IPS DF 6.9 (cell line): ENCODE measurements at regions not wholly inside any gene's neighbourhood (a gene's known extent, or its start where the extent isn't known, plus 50 kb on each side); places are given as distances from the start of the nearest gene placed in this dataset.

Experiments used
- DNase-seq: peaks from one replicate; pipeline ENCODE4 v3.0.0-alpha.2; 2013; ENCODE audit warnings: low read depth, low spot score
- H3K27ac ChIP-seq: one replicate; pipeline ENCODE4 v1.5.1; 2013; ENCODE audit warnings: low read length, control low read depth
- H3K27me3 ChIP-seq: 2 replicates; pipeline ENCODE4 v1.6.1; 2013; ENCODE audit warnings: mild to moderate bottlenecking, low read length; ENCODE audit not compliant: control insufficient read depth, insufficient read depth
- H3K36me3 ChIP-seq: 2 replicates; pipeline ENCODE4 v1.6.1; 2013; ENCODE audit warnings: low read length; ENCODE audit not compliant: control insufficient read depth, insufficient read depth
- H3K4me1 ChIP-seq: 2 replicates; pipeline ENCODE4 v1.6.1; 2013; ENCODE audit warnings: low read length; ENCODE audit not compliant: control insufficient read depth, insufficient read depth
- H3K4me3 ChIP-seq: 2 replicates; pipeline ENCODE4 v1.5.1; 2013; ENCODE audit warnings: mild to moderate bottlenecking, low read length
- H3K9me3 ChIP-seq: 2 replicates; pipeline ENCODE4 v1.6.1; 2013; ENCODE audit warnings: low read length, inconsistent platforms; ENCODE audit not compliant: control insufficient read depth, insufficient read depth
- WGBS: extraction: QIAGEN DNeasy Blood & Tissue Kit; methylation state at CpG from one replicate; pipeline ENCODE4 v1.1.7; 2013; ENCODE audit warnings: mixed read lengths, missing lambda C conversion rate; ENCODE audit not compliant: insufficient read length, insufficient coverage; 5-methylcytosine and 5-hydroxymethylcytosine counted together

GRCh38 chr1:220367833-220368232 lies 95.6 kb upstream of the RAB3GAP2 start:
- no peak for DNase-seq
- no peak overlapping the region for H3K27ac ChIP-seq
- no CpG with 5 or more reads among the region's 3 CpGs for WGBS
- no peak overlapping the region for H3K4me3 ChIP-seq
- H3K4me1 ChIP-seq: peaks cover 3% of the 10 kb centered on the region; the same call in 1 of the 2 replicates
- no peaks in the 10 kb centered on the region for H3K36me3 ChIP-seq
- H3K27me3 ChIP-seq: no peaks in the 10 kb centered on the region
- H3K9me3 ChIP-seq: no peaks in the 10 kb centered on the region

DNA sequence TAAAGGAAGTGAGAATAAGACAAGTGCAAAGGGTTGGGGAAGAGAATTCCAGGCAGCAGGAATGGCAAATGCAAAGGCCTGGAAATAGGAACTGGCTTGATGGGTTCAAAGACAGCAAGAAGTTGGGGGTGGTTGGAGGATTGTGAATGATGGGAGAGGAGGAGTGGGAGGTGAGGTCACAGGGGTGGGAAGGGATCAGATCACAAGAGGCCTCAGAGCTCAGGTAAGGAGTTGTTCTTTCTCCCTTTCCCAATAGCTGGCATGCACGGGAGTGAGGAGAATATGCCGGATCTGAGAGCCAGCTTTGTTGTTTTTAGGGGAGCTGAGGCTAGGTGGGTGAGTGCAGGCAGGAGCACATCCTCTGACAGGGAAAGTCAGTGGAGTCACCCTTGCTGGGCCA lies 94.0 kb upstream of the RAB3GAP2 start:
- no peak overlapping the region for H3K27ac ChIP-seq
- H3K9me3 ChIP-seq: no peaks in the 10 kb centered on the region
- DNase-seq: no peak
- no peak overlapping the region for H3K4me3 ChIP-seq
- no peaks in the 10 kb centered on the region for H3K27me3 ChIP-seq
- H3K36me3 ChIP-seq: no peaks in the 10 kb centered on the region
- no CpG with 5 or more reads among the region's 2 CpGs for WGBS
- H3K4me1 ChIP-seq: peaks cover 3% of the 10 kb centered on the region; the same call in 1 of the 2 replicates

- H3K4me3 ChIP-seq: no peak overlapping the region
- WGBS: no CpG with 5 or more reads among the region's 5 CpGs
- no peak for DNase-seq
- no peaks in the 10 kb centered on the region for H3K27me3 ChIP-seq
- 0 out of 2 replicates have a peak, but pooled peaks cover 1% of the 10 kb centered on the region for H3K4me1 ChIP-seq
- H3K9me3 ChIP-seq: no peaks in the 10 kb centered on the region
- no peaks in the 10 kb centered on the region for H3K36me3 ChIP-seq
- H3K27ac ChIP-seq: no peak overlapping the region
Measured at GRCh38 chr1:220363196-220363837, 91.1 kb upstream of the RAB3GAP2 start.

DNA sequence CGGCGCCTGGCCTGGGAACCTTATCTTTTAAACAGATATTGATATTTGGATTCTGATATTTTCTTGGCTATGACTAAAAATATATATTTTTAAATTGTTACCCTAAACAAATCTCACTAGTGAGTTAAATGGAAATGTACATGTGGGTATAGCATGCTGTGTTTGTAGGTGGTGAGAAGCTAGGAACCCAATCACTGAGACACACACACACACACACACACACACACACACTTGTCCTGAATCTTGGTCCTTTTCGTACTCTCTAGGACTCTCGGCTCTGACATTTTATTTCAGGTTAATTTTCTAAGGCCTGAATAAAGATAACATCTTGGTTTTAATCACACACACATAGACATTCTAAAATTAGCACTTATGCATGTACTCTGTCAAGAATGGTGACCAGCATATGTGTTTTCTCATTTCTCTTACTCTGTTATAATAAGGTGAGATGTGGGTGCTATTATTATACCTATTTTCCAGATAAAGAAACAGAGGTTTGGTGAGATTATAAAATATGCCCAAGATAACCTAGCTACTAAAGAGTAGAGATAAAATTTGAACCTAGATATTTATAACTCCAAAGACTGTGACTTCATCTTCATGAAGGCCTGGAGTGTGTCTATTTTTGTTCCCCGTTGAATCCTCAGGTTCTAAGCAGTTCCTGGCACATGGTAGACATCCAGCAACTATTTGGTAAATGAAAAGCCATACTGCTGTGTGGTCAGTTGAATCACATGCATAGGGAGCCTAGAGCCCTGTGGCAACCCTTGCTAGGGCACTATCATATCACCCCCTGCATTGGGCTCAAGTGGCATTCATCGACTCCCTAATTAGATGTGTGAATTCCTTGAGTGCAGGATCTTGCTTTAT lies 85.0 kb upstream of the RAB3GAP2 start:
- Histone ChIP-seq H3K27ac (no peak overlapping the region), H3K27me3 (no peaks in the 10 kb centered on the region), H3K4me3 (no peak overlapping the region), H3K36me3 (no peaks in the 10 kb centered on the region), H3K4me1 (no peaks in the 10 kb centered on the region), H3K9me3 (no peaks in the 10 kb centered on the region)
- DNase-seq: no peak
- WGBS: no CpG with 5 or more reads among the region's 6 CpGs

DNA sequence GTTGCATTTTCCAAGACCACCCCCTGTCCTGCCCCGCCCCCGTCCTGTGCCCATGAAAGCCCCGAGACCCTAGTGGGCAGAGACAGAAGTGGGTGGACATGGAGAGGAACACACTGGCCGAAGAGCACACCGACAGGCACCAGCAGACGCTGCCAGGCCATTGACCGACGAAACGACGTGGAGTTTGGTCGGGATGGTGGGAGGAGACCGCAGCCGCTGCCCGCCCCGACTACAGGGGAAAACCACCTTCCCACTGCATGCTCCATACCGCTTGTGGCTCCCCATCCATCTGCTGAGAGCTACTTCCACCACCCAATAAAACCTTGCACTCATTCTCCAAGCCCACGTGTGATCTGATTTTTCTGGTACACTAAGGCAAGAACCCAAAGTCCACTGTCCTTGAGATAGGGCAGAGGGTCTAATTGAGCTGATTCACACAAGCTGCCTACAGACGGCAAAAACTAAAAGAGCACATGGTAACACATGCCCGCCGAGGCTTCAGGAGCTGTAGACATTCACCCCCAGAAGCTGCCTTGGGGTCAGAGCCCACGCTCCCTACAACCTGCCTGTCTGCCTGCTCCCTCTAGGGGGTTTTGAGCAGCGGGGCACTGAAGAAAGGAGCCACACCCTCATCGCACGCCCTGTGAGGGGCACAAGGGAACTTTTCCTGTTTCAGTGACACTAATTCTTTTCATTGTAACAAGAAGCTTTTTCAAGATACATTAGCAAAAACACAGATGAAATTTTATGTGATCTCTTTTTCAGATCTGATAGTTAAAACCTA lies 81.2 kb upstream of the RAB3GAP2 start:
- no peaks in the 10 kb centered on the region for H3K36me3 ChIP-seq
- H3K27me3 ChIP-seq: no peaks in the 10 kb centered on the region
- H3K9me3 ChIP-seq: no peaks in the 10 kb centered on the region
- no peak overlapping the region for H3K27ac ChIP-seq
- no peaks in the 10 kb centered on the region for H3K4me1 ChIP-seq
- no CpG with 5 or more reads among the region's 24 CpGs for WGBS
- no peak for DNase-seq
- H3K4me3 ChIP-seq: no peak overlapping the region

GRCh38 chr1:220348211-220348610 lies 76.0 kb upstream of the RAB3GAP2 start:
- Histone ChIP-seq H3K27me3 (no peaks in the 10 kb centered on the region), H3K27ac (no peak overlapping the region), H3K36me3 (no peaks in the 10 kb centered on the region), H3K9me3 (no peaks in the 10 kb centered on the region), H3K4me3 (no peak overlapping the region), H3K4me1 (no peaks in the 10 kb centered on the region)
- WGBS: no CpG with 5 or more reads among the region's 7 CpGs
- DNase-seq: no peak

DNA sequence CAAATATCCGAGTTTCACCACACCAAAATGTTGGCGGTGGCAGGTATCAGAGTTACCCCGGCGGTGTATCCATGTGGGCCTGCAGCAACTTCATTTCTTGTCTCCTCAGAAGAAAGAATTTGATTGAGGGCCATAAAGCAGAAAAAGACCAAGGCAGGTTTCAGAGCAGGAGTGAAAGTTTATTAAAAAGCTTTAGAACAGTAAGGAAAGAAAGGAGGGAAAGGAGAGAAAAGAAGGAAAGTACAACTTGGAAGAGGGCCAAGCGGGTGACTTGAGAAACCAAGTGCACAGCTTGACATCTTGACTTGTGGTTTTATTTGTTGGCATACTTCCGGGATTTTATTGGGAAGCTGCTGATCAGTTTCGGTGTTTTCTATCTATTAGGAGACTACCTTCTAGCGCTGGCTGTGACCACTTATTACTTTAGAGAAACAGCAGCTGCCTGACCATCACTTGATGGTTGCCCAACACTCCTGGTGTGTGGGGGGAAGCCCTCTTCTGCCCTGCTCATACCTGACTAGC lies 75.5 kb upstream of the RAB3GAP2 start:
- no peaks in the 10 kb centered on the region for H3K9me3 ChIP-seq
- H3K4me1 ChIP-seq: no peaks in the 10 kb centered on the region
- DNase-seq: no peak
- no peak overlapping the region for H3K27ac ChIP-seq
- H3K4me3 ChIP-seq: no peak overlapping the region
- H3K27me3 ChIP-seq: no peaks in the 10 kb centered on the region
- H3K36me3 ChIP-seq: no peaks in the 10 kb centered on the region
- WGBS: no CpG with 5 or more reads among the region's 8 CpGs

- Histone ChIP-seq H3K27me3 (no peaks in the 10 kb centered on the region), H3K4me1 (no peaks in the 10 kb centered on the region), H3K9me3 (no peaks in the 10 kb centered on the region), H3K36me3 (no peaks in the 10 kb centered on the region), H3K4me3 (no peak overlapping the region), H3K27ac (no peak overlapping the region)
- no CpG with 5 or more reads among the region's 3 CpGs for WGBS
- DNase-seq: no peak
Measured at GRCh38 chr1:220344745-220345144, 72.5 kb upstream of the RAB3GAP2 start.

DNA sequence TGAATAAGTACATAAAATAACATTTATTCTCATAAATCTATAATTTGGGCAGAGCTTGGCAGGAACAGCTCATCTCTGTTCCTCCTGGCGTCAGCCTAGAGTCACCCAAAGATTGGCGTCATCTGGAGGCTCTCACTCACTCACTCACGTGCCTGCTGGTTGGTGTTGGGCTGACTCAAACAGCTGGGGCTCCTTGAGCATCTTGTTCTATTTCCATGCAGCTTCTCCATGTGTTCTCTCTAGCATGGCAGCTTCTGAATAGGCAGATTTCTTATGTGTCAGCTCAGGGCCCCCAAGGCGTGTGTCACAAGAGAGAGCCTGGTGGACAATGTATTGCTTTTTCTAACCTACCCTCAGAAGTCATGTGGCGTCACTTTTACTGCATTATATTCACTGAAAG lies 70.6 kb upstream of the RAB3GAP2 start:
- WGBS: no CpG with 5 or more reads among the region's 5 CpGs
- no peak overlapping the region for H3K27ac ChIP-seq
- no peaks in the 10 kb centered on the region for H3K27me3 ChIP-seq
- H3K4me1 ChIP-seq: peaks cover 3% of the 10 kb centered on the region; the same call in 1 of the 2 replicates
- H3K36me3 ChIP-seq: no peaks in the 10 kb centered on the region
- no peak for DNase-seq
- no peaks in the 10 kb centered on the region for H3K9me3 ChIP-seq
- no peak overlapping the region for H3K4me3 ChIP-seq

GRCh38 chr1:220341126-220341525 lies 68.9 kb upstream of the RAB3GAP2 start:
- no peaks in the 10 kb centered on the region for H3K36me3 ChIP-seq
- no peak overlapping the region for H3K4me3 ChIP-seq
- H3K27ac ChIP-seq: no peak overlapping the region
- 100% methylated on average over 1 of the region's 1 CpG for WGBS
- DNase-seq: no peak
- H3K27me3 ChIP-seq: no peaks in the 10 kb centered on the region
- H3K4me1 ChIP-seq: peaks cover 7% of the 10 kb centered on the region; the same call in 1 of the 2 replicates
- no peaks in the 10 kb centered on the region for H3K9me3 ChIP-seq
